Lower leg skin (tissue), 4 donors: ENCODE measurements at regions not wholly inside any gene's neighbourhood (a gene's known extent, or its start where the extent isn't known, plus 50 kb on each side); places are given as distances from the start of the nearest gene placed in this dataset.
A peak's percentile ranks its signal among the peaks of the same experiment; 100 is the strongest.

ENCODE experiments used
- DNase-seq, 2 donors: peaks; one replicate each; pipeline ENCODE4 v3.0.0-alpha.2; 2019; ENCODE audit warnings: low spot score in 2 of 2
- H3K4me3 ChIP-seq: fragments of 200-600 bp; sonication (generic); 2 replicates; pipeline ENCODE4 v1.5.1; 2017; ENCODE audit warnings: mild to moderate bottlenecking, low read depth; ENCODE audit not compliant: poor library complexity, severe bottlenecking
- CTCF ChIP-seq, 3 donors: fragments of 450-650 bp; IDR thresholded peaks; one replicate each; pipeline ENCODE4 v1.5.1; 2016; ENCODE audit warnings: antibody characterized with exemption in 3 of 3, mild to moderate bottlenecking in 3 of 3, moderate library complexity in 2 of 3
- POLR2A ChIP-seq, 2 donors: fragments of 450-650 bp; IDR thresholded peaks; one replicate each; pipeline ENCODE4 v1.6.1; 2016 to 2017; ENCODE audit warnings: antibody characterized with exemption in 2 of 2, mild to moderate bottlenecking in 1 of 2, moderate library complexity in 1 of 2
- WGBS, 2 donors: methylation state at CpG; one replicate each; pipeline ENCODE4 v1.1.5; 2018; 5-methylcytosine and 5-hydroxymethylcytosine counted together
- intact Hi-C: fragments of 100-400 bp; cut with DNase I; formaldehyde crosslinking; loops from one replicate; pipeline ENCODE4 v1.15.0; 2023; ENCODE audit warnings: low total_unique reads

GRCh38 chr10:130368761-130369560 lies 232.8 kb downstream of the GLRX3 start:
- no peak overlapping the region for H3K4me3 ChIP-seq
- DNase-seq = peak in 1 of 2 donors; percentile 60
- no peak for TF ChIP-seq CTCF (IDR thresholded peaks at IDR 0.05)
- no peak for TF ChIP-seq POLR2A (IDR thresholded peaks at IDR 0.05)
- 73 to 78% methylated on average over 20 of the region's 20 CpGs for WGBS, 2 donors
- intact Hi-C loops = no loop called here

- 76 to 79% methylated on average over 12 to 13 of the region's 13 CpGs for WGBS, 2 donors
- DNase-seq = peak in 1 of 2 donors; percentile 56
- intact Hi-C loops = no loop called here
- H3K4me3 ChIP-seq = no peak overlapping the region
- TF ChIP-seq CTCF (IDR thresholded peaks at IDR 0.05) (no peak), POLR2A (IDR thresholded peaks at IDR 0.05) (no peak)
Observed at GRCh38 chr10:130369645-130370381, 233.6 kb downstream of the GLRX3 start.

- intact Hi-C loops = no loop called here
- DNase-seq = peak in 1 of 2 donors; percentile 62
- TF ChIP-seq POLR2A (IDR thresholded peaks at IDR 0.05) (no peak), CTCF (IDR thresholded peaks at IDR 0.05) (no peak)
- no peak overlapping the region for H3K4me3 ChIP-seq
- WGBS, 2 donors = 76 to 82% methylated on average over 10 of the region's 10 CpGs
Observed at GRCh38 chr10:130370721-130371120, 234.5 kb downstream of the GLRX3 start.

GRCh38 chr10:130371156-130371555 lies 235.0 kb downstream of the GLRX3 start:
- no peak overlapping the region for H3K4me3 ChIP-seq
- intact Hi-C loops = no loop called here
- no peak for DNase-seq
- WGBS, 2 donors = 53 to 62% methylated on average over 6 of the region's 6 CpGs
- no peak for TF ChIP-seq POLR2A (IDR thresholded peaks at IDR 0.05)
- no peak for TF ChIP-seq CTCF (IDR thresholded peaks at IDR 0.05)

- TF ChIP-seq CTCF (IDR thresholded peaks at IDR 0.05) (no peak), POLR2A (IDR thresholded peaks at IDR 0.05) (no peak)
Observed at GRCh38 chr10:130371666-130372065, 235.5 kb downstream of the GLRX3 start.

More at GRCh38 chr10:130371666-130372065, 235.5 kb downstream of the GLRX3 start:
- no peak overlapping the region for H3K4me3 ChIP-seq
- 28 to 39% methylated on average over 16 of the region's 16 CpGs for WGBS, 2 donors
- intact Hi-C loops = no loop called here
- peak in 1 of 2 donors; percentile 72 for DNase-seq
